DND-41 (cell line): ENCODE measurements at regions not wholly inside any gene's neighbourhood (a gene's known extent, or its start where the extent isn't known, plus 50 kb on each side); places are given as distances from the start of the nearest gene placed in this dataset.

Experiments used
- ATAC-seq: fragments of 200-7000 bp; cut with Tn5 transposase; 3 replicates; pipeline ENCODE4 v1.9.1; 2021; ENCODE audit warnings: low read depth; ENCODE audit not compliant: insufficient read depth
- DNase-seq: peaks from one replicate; pipeline ENCODE4 v3.0.0-alpha.2; 2020
- H2AFZ ChIP-seq: 2 replicates; pipeline ENCODE4 v1.6.0; 2012; ENCODE audit warnings: low read depth, low read length
- H3K27ac ChIP-seq: 2 replicates; pipeline ENCODE4 v1.5.1; 2012; ENCODE audit warnings: low read length, inconsistent platforms
- H3K27me3 ChIP-seq: fragments of 200-600 bp; sonication (generic); 2 replicates; pipeline ENCODE4 v1.6.0; 2012; ENCODE audit warnings: low read length, mild to moderate bottlenecking, inconsistent platforms; ENCODE audit not compliant: insufficient read depth, poor library complexity
- H3K36me3 ChIP-seq: 2 replicates; pipeline ENCODE4 v1.5.1; 2012; ENCODE audit warnings: low read length, inconsistent platforms; ENCODE audit not compliant: insufficient read depth
- H3K4me1 ChIP-seq: 2 replicates; pipeline ENCODE4 v1.5.1; 2012; ENCODE audit warnings: mild to moderate bottlenecking, low read length; ENCODE audit not compliant: insufficient read depth
- H3K4me2 ChIP-seq: 2 replicates; pipeline ENCODE4 v1.6.0; 2012; ENCODE audit warnings: mild to moderate bottlenecking, moderate library complexity, low read length, inconsistent platforms; ENCODE audit not compliant: insufficient read depth
- H3K4me3 ChIP-seq, 2 experiments: fragments of 200-600 bp in 1 of 2; shearing (Covaris generic) in 1 of 2; 2 replicates each; pipeline ENCODE4 v1.5.1; 2012 to 2016; ENCODE audit warnings: inconsistent platforms in 2 of 2, low read length in 2 of 2, mild to moderate bottlenecking in 2 of 2, low read depth in 1 of 2, moderate library complexity in 1 of 2
- H3K79me2 ChIP-seq: 2 replicates; pipeline ENCODE4 v1.6.0; 2012; ENCODE audit warnings: low read length, inconsistent platforms; ENCODE audit not compliant: insufficient read depth
- H3K9ac ChIP-seq: 2 replicates; pipeline ENCODE4 v1.6.0; 2012; ENCODE audit warnings: low read depth, mild to moderate bottlenecking, inconsistent platforms, low read length, moderate library complexity
- H3K9me3 ChIP-seq: 2 replicates; pipeline ENCODE4 v1.5.1; 2012; ENCODE audit warnings: low read length, moderate library complexity, mild to moderate bottlenecking, inconsistent platforms; ENCODE audit not compliant: insufficient read depth, severe bottlenecking
- H4K20me1 ChIP-seq: 2 replicates; pipeline ENCODE4 v1.6.0; 2012; ENCODE audit warnings: low read length; ENCODE audit not compliant: insufficient read depth
- EZH2 ChIP-seq: IDR thresholded peaks from 3 replicates; pipeline ENCODE4 v1.6.1; 2012; ENCODE audit warnings: borderline replicate concordance, low read depth, mild to moderate bottlenecking, moderate library complexity, low read length, inconsistent platforms; ENCODE audit not compliant: severe bottlenecking
- TF ChIP-seq, protein P1 (sequence below): IDR thresholded peaks from 2 replicates; pipeline ENCODE4 v1.5.1; 2012; ENCODE audit warnings: borderline replicate concordance, low read length, moderate library complexity, mild to moderate bottlenecking; ENCODE audit not compliant: poor library complexity, severe bottlenecking; ENCODE audit errors: extremely low read depth

- DNase-seq, result no peak
These were observed 137.6 kb downstream of the AKAP11 start for GRCh38 chr13:42409551-42409950.

GRCh38 chr13:42412812-42413483 is 141.0 kb downstream of the AKAP11 start:
- no peak overlapping the region for H3K4me3 ChIP-seq
- H3K9ac ChIP-seq, result no peak overlapping the region
- no peak overlapping the region for H3K27ac ChIP-seq
- no peaks in the 10 kb centered on the region for H4K20me1 ChIP-seq
- ATAC-seq, result no peak
- no peaks in the 10 kb centered on the region for H3K27me3 ChIP-seq
- H3K79me2 ChIP-seq, result no peaks in the 10 kb centered on the region
- H3K4me2 ChIP-seq, result no peak overlapping the region
- TF ChIP-seq, protein P1, sequence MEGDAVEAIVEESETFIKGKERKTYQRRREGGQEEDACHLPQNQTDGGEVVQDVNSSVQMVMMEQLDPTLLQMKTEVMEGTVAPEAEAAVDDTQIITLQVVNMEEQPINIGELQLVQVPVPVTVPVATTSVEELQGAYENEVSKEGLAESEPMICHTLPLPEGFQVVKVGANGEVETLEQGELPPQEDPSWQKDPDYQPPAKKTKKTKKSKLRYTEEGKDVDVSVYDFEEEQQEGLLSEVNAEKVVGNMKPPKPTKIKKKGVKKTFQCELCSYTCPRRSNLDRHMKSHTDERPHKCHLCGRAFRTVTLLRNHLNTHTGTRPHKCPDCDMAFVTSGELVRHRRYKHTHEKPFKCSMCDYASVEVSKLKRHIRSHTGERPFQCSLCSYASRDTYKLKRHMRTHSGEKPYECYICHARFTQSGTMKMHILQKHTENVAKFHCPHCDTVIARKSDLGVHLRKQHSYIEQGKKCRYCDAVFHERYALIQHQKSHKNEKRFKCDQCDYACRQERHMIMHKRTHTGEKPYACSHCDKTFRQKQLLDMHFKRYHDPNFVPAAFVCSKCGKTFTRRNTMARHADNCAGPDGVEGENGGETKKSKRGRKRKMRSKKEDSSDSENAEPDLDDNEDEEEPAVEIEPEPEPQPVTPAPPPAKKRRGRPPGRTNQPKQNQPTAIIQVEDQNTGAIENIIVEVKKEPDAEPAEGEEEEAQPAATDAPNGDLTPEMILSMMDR, result no peak
- TF ChIP-seq EZH2, result no peak
- H3K4me1 ChIP-seq, result no peaks in the 10 kb centered on the region
- no peaks in the 10 kb centered on the region for H3K36me3 ChIP-seq
- no peak for DNase-seq
- H2AFZ ChIP-seq, result no peak overlapping the region
- H3K9me3 ChIP-seq, result no peaks in the 10 kb centered on the region

More at GRCh38 chr13:42409551-42409950, 137.6 kb downstream of the AKAP11 start:
- Histone ChIP-seq H3K9me3 (no peaks in the 10 kb centered on the region), H3K4me1 (no peaks in the 10 kb centered on the region), H2AFZ (no peak overlapping the region), H3K4me2 (no peak overlapping the region), H3K79me2 (no peaks in the 10 kb centered on the region), H3K9ac (no peak overlapping the region), H3K27me3 (no peaks in the 10 kb centered on the region), H3K27ac (no peak overlapping the region), H3K36me3 (no peaks in the 10 kb centered on the region), H4K20me1 (no peaks in the 10 kb centered on the region), H3K4me3 (no peak overlapping the region)
- TF ChIP-seq, protein P1, result no peak
- no peak for TF ChIP-seq EZH2
- no peak for ATAC-seq

- no peak for ATAC-seq
These were observed 141.5 kb downstream of the AKAP11 start for GRCh38 chr13:42413484-42413815.

More at GRCh38 chr13:42413484-42413815, 141.5 kb downstream of the AKAP11 start:
- Histone ChIP-seq H2AFZ (no peak overlapping the region), H3K9me3 (no peaks in the 10 kb centered on the region), H4K20me1 (no peaks in the 10 kb centered on the region), H3K27ac (no peak overlapping the region), H3K4me2 (no peak overlapping the region), H3K27me3 (no peaks in the 10 kb centered on the region), H3K4me3 (no peak overlapping the region), H3K79me2 (no peaks in the 10 kb centered on the region), H3K9ac (no peak overlapping the region), H3K36me3 (no peaks in the 10 kb centered on the region), H3K4me1 (no peaks in the 10 kb centered on the region)
- no peak for TF ChIP-seq EZH2
- TF ChIP-seq, protein P1, result no peak
- no peak for DNase-seq
